HL-60 (cell line): ENCODE measurements at regions not wholly inside any gene's neighbourhood (a gene's known extent, or its start where the extent isn't known, plus 50 kb on each side); places are given as distances from the start of the nearest gene placed in this dataset.

Experiments
- DNase-seq, 2 experiments: peaks; one replicate each; pipeline ENCODE4 v3.0.0-alpha.2; 2010 to 2020; ENCODE audit warnings: low read depth in 1 of 2, low spot score in 1 of 2
- H3K27ac ChIP-seq: fragments of 250-450 bp; sonication (Bioruptor Pico); replicated peaks from 2 replicates; pipeline ENCODE4 v1.5.1; 2020; ENCODE audit warnings: mild to moderate bottlenecking, moderate library complexity
- H3K27me3 ChIP-seq: fragments of 250-450 bp; sonication (Bioruptor Pico); 2 replicates; pipeline ENCODE4 v1.5.1; 2021; ENCODE audit warnings: mild to moderate bottlenecking, moderate library complexity; ENCODE audit not compliant: insufficient read depth, poor library complexity, severe bottlenecking
- H3K4me3 ChIP-seq: replicated peaks from 2 replicates; pipeline ENCODE4 v1.5.1; 2011; ENCODE audit warnings: mild to moderate bottlenecking, control low read depth, low read length; ENCODE audit not compliant: insufficient read depth
- GABPA ChIP-seq: IDR thresholded peaks from 2 replicates; pipeline ENCODE4 v1.6.1; 2012; ENCODE audit warnings: low read depth
- POLR2AphosphoS5 ChIP-seq: IDR thresholded peaks from 2 replicates; pipeline ENCODE4 v1.6.1; 2012; ENCODE audit warnings: low read depth
- REST ChIP-seq: IDR thresholded peaks from 2 replicates; pipeline ENCODE4 v1.6.1; 2012; ENCODE audit warnings: low read depth; ENCODE audit not compliant: insufficient replicate concordance
- SPI1 ChIP-seq: IDR thresholded peaks from 2 replicates; pipeline ENCODE4 v1.6.1; 2012; ENCODE audit warnings: low read depth, mild to moderate bottlenecking, borderline replicate concordance
- TF ChIP-seq, protein P1 (sequence below): IDR thresholded peaks from one replicate; pipeline ENCODE4 v1.5.1; 2011; ENCODE audit warnings: low read length, control low read depth, inconsistent platforms; ENCODE audit not compliant: insufficient read depth

DNA sequence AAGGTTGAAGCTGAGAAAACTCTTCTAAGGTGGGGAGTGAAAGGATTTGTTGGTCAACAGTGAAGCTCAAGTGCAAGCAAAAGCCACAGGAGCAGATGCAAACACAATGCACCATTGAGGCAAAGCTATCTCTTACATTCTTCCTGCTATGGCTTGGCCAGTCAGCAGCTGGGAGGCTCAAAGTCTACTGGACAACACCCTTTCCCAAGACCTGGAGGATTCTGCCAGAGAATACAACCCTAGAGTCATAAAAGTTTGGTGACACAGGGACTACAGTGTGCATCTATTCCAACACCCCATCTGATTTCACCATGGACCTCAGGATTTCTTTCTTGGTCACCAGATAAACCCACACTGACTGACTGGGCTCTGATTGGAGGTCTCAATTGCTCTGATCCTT lies 342.0 kb downstream of the HRH4 start:
- no peak for TF ChIP-seq POLR2AphosphoS5
- no peak for TF ChIP-seq SPI1
- no peak for TF ChIP-seq REST
- TF ChIP-seq, protein P1, sequence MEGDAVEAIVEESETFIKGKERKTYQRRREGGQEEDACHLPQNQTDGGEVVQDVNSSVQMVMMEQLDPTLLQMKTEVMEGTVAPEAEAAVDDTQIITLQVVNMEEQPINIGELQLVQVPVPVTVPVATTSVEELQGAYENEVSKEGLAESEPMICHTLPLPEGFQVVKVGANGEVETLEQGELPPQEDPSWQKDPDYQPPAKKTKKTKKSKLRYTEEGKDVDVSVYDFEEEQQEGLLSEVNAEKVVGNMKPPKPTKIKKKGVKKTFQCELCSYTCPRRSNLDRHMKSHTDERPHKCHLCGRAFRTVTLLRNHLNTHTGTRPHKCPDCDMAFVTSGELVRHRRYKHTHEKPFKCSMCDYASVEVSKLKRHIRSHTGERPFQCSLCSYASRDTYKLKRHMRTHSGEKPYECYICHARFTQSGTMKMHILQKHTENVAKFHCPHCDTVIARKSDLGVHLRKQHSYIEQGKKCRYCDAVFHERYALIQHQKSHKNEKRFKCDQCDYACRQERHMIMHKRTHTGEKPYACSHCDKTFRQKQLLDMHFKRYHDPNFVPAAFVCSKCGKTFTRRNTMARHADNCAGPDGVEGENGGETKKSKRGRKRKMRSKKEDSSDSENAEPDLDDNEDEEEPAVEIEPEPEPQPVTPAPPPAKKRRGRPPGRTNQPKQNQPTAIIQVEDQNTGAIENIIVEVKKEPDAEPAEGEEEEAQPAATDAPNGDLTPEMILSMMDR = no peak
- no peak for TF ChIP-seq GABPA
- DNase-seq = no peak
- Histone ChIP-seq H3K27me3 (no peaks in the 10 kb centered on the region), H3K27ac (no peak overlapping the region), H3K4me3 (no peak overlapping the region)

GRCh38 chr18:24805156-24805555 lies 344.7 kb downstream of the HRH4 start:
- no peak for DNase-seq
- Histone ChIP-seq H3K27me3 (peaks cover 3% of the 10 kb centered on the region), H3K4me3 (no peak overlapping the region), H3K27ac (no peak overlapping the region)
- TF ChIP-seq SPI1 = no peak
- TF ChIP-seq, protein P1 = no peak
- TF ChIP-seq POLR2AphosphoS5 = no peak
- TF ChIP-seq REST = no peak
- no peak for TF ChIP-seq GABPA

GRCh38 chr18:24809173-24809950 lies 348.9 kb downstream of the HRH4 start:
- H3K4me3 ChIP-seq = no peak overlapping the region
- no peak for DNase-seq
- no peak overlapping the region for H3K27ac ChIP-seq
- H3K27me3 ChIP-seq = peaks cover 3% of the 10 kb centered on the region
- TF ChIP-seq, protein P1 = no peak
- no peak for TF ChIP-seq POLR2AphosphoS5
- TF ChIP-seq GABPA = no peak
- TF ChIP-seq SPI1 = no peak
- TF ChIP-seq REST = no peak
